SK-N-SH treated with all-trans-retinoic acid at 6 μM for 48 hours (cell line): ENCODE measurements at regions not wholly inside any gene's neighbourhood (a gene's known extent, or its start where the extent isn't known, plus 50 kb on each side); places are given as distances from the start of the nearest gene placed in this dataset.

Experiments
- ARNTL ChIP-seq: fragments of 450-650 bp; formaldehyde crosslinking; IDR thresholded peaks from 2 replicates; pipeline ENCODE4 v1.5.0; 2020; ENCODE audit warnings: low read depth, mild to moderate bottlenecking, moderate library complexity, borderline replicate concordance
- CREB5 ChIP-seq: fragments of 250-450 bp; sonication (Bioruptor Pico); IDR thresholded peaks from 2 replicates; pipeline ENCODE4 v1.5.1; 2020; ENCODE audit warnings: low read depth, mild to moderate bottlenecking, moderate library complexity
- CSDC2 ChIP-seq: fragments of 250-450 bp; sonication (Bioruptor Pico); IDR thresholded peaks from 2 replicates; pipeline ENCODE4 v1.5.0; 2020; ENCODE audit warnings: mild to moderate bottlenecking, moderate library complexity
- OSR1 ChIP-seq: fragments of 250-450 bp; sonication (Bioruptor Pico); IDR thresholded peaks from 2 replicates; pipeline ENCODE4 v1.8.0; 2022; ENCODE audit warnings: moderate library complexity, mild to moderate bottlenecking, inconsistent platforms
- PPARA ChIP-seq: fragments of 250-450 bp; sonication (Bioruptor Pico); IDR thresholded peaks from 2 replicates; pipeline ENCODE4 v1.5.0; 2020; ENCODE audit warnings: mild to moderate bottlenecking, borderline replicate concordance
- TCF4 ChIP-seq: fragments of 250-450 bp; sonication (Bioruptor Pico); IDR thresholded peaks from 2 replicates; pipeline ENCODE4 v1.8.0; 2021; ENCODE audit warnings: mild to moderate bottlenecking, moderate library complexity, borderline replicate concordance
- ZC3H10 ChIP-seq: fragments of 250-450 bp; sonication (Bioruptor Pico); IDR thresholded peaks from 2 replicates; pipeline ENCODE4 v1.5.1; 2021; ENCODE audit warnings: mild to moderate bottlenecking, moderate library complexity
- ZFP3 ChIP-seq: fragments of 250-450 bp; sonication (Bioruptor Pico); IDR thresholded peaks from 2 replicates; pipeline ENCODE4 v1.5.0; 2020; ENCODE audit warnings: mild to moderate bottlenecking, moderate library complexity
- ZFP30 ChIP-seq: fragments of 450-650 bp; formaldehyde crosslinking; IDR thresholded peaks from 2 replicates; pipeline ENCODE4 v1.5.0; 2022; ENCODE audit warnings: mild to moderate bottlenecking, moderate library complexity
- ZNF565 ChIP-seq: fragments of 450-650 bp; formaldehyde crosslinking; conservative IDR thresholded peaks from 2 replicates; pipeline ENCODE4 v1.5.0; 2020; ENCODE audit warnings: low read depth, mild to moderate bottlenecking, moderate library complexity
- ZNF70 ChIP-seq: fragments of 450-650 bp; formaldehyde crosslinking; IDR thresholded peaks from 2 replicates; pipeline ENCODE4 v1.5.0; 2020; ENCODE audit warnings: mild to moderate bottlenecking, moderate library complexity

- TF ChIP-seq OSR1 (CRISPR knock-in tag) (no peak), ARNTL (CRISPR knock-in tag) (no peak), CSDC2 (no peak), ZC3H10 (CRISPR knock-in tag) (no peak), ZNF565 (CRISPR knock-in tag) (no peak), ZNF70 (no peak), ZFP30 (CRISPR knock-in tag) (no peak), TCF4 (CRISPR knock-in tag) (no peak), ZFP3 (CRISPR knock-in tag) (no peak), CREB5 (no peak), PPARA (CRISPR knock-in tag) (no peak)
Measured at GRCh38 chr18:54743605-54743995, 84.7 kb upstream of the RAB27B start.
